Natural killer cell (primary cell): ENCODE measurements at regions not wholly inside any gene's neighbourhood (a gene's known extent, or its start where the extent isn't known, plus 50 kb on each side); places are given as distances from the start of the nearest gene placed in this dataset.
"Not testable (repeated sequence)": the region's sequence is repeated elsewhere in the genome, so short reads cannot be mapped to it uniquely, and the experiment has no call there.

Experiments
- ATAC-seq, 3 donors: fragments of 150-1000 bp in 2 of 3; fragments of 200-7000 bp in 1 of 3; cut with Tn5 transposase; 1 replicate in 1 of 3; 2 replicates in 2 of 3; pipeline ENCODE4 v1.10.0; 2021; ENCODE audit warnings: mild to moderate bottlenecking in 2 of 3, moderate library complexity in 2 of 3
- DNase-seq, 2 donors: peaks; one replicate each; pipeline versions ENCODE4 v3.0.0 to v3.0.0-alpha.2; 2013 to 2021; ENCODE audit warnings: mixed read lengths in 1 of 2
- H3K27ac ChIP-seq: one replicate; pipeline ENCODE4 v1.5.1; 2013; ENCODE audit warnings: mild to moderate bottlenecking, low read length
- H3K27me3 ChIP-seq: one replicate; pipeline ENCODE4 v1.6.1; 2013; ENCODE audit warnings: low read length; ENCODE audit not compliant: control insufficient read depth, insufficient read depth
- H3K36me3 ChIP-seq: one replicate; pipeline ENCODE4 v1.6.1; 2013; ENCODE audit warnings: low read length; ENCODE audit not compliant: control insufficient read depth, insufficient read depth
- H3K4me1 ChIP-seq: one replicate; pipeline ENCODE4 v1.6.1; 2013; ENCODE audit warnings: low read length; ENCODE audit not compliant: control insufficient read depth, insufficient read depth
- H3K4me3 ChIP-seq: one replicate; pipeline ENCODE4 v1.5.1; 2013; ENCODE audit warnings: low read length
- H3K9me3 ChIP-seq: one replicate; pipeline ENCODE4 v1.6.1; 2013; ENCODE audit warnings: low read length; ENCODE audit not compliant: control insufficient read depth, insufficient read depth
- H3K27ac Mint-ChIP-seq, 2 donors: one replicate each; pipeline ENCODE4 v1.8.0; 2022; ENCODE audit warnings: mild to moderate bottlenecking in 2 of 2, mixed read lengths in 2 of 2, moderate library complexity in 1 of 2
- H3K27me3 Mint-ChIP-seq, 2 donors: one replicate each; pipeline ENCODE4 v1.8.0; 2022; ENCODE audit warnings: low read depth in 2 of 2, mixed read lengths in 2 of 2
- H3K36me3 Mint-ChIP-seq: one replicate; pipeline ENCODE4 v1.8.0; 2022; ENCODE audit warnings: mixed read lengths
- H3K4me1 Mint-ChIP-seq, 2 donors: one replicate each; pipeline ENCODE4 v1.8.0; 2022; ENCODE audit warnings: mixed read lengths in 2 of 2
- H3K4me3 Mint-ChIP-seq: one replicate; pipeline ENCODE4 v1.8.0; 2022; ENCODE audit warnings: mild to moderate bottlenecking, moderate library complexity, mixed read lengths
- H3K9me3 Mint-ChIP-seq, 2 donors: one replicate each; pipeline ENCODE4 v1.8.0; 2022; ENCODE audit warnings: mixed read lengths in 2 of 2
- WGBS: methylation state at CpG from one replicate; pipeline ENCODE4 v1.1.7; 2013; ENCODE audit warnings: missing lambda C conversion rate; ENCODE audit not compliant: insufficient coverage; 5-methylcytosine and 5-hydroxymethylcytosine counted together
- intact Hi-C: fragments of 100-400 bp; cut with micrococcal nuclease; formaldehyde crosslinking; loops from one replicate; pipeline ENCODE4 v1.14.2; 2022
- TF ChIP-seq, protein P1 (sequence below): fragments of 200-600 bp; IDR thresholded peaks from one replicate; pipeline ENCODE4 v1.8.0; 2022; ENCODE audit warnings: antibody characterized with exemption

DNA sequence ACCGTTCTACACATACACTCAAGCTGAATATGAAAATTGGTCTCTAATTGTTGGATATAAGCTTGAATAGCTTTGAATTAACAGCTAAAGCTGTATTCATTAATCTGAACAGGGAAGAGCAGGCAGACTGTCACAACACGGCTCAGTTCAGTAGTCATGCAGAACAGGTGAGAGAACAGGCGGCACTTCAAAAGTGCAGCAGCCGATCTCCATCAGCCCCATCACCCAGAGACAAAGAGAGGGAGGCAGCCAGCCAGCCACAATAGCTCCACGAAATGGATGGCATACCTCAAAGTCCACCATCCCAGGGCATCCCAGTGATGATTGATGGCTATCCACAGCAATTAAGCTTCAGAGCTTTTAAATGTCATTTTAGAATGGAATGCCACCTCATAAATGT is 419.2 kb downstream of the OLFM4 start:
- ATAC-seq: no peak
- TF ChIP-seq, protein P1, sequence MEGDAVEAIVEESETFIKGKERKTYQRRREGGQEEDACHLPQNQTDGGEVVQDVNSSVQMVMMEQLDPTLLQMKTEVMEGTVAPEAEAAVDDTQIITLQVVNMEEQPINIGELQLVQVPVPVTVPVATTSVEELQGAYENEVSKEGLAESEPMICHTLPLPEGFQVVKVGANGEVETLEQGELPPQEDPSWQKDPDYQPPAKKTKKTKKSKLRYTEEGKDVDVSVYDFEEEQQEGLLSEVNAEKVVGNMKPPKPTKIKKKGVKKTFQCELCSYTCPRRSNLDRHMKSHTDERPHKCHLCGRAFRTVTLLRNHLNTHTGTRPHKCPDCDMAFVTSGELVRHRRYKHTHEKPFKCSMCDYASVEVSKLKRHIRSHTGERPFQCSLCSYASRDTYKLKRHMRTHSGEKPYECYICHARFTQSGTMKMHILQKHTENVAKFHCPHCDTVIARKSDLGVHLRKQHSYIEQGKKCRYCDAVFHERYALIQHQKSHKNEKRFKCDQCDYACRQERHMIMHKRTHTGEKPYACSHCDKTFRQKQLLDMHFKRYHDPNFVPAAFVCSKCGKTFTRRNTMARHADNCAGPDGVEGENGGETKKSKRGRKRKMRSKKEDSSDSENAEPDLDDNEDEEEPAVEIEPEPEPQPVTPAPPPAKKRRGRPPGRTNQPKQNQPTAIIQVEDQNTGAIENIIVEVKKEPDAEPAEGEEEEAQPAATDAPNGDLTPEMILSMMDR: no peak

DNA sequence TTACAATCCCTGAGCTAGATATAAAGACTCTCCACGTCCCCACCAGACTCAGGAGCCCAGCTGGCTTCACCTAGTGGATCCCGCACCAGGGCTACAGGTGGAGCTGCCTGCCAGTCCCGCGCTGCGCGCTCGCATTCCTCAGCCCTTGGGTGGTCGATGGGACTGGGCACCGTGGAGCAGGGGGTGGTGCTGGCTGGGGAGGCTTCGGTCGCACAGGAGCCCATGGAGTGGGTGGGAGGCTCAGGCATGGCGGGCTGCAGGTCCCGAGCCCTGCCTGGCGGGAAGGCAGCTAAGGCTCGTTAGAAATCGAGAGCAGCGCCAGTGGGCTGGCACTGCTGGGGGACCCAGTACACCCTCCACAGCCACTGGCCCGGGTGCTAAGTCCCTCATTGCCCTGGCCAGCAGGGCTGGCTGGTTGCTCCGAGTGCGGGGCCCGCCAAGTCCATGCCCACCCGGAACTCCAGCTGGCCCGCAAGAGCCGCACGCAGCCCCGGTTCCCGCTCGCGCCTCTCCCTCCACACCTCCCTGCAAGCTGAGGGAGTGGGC is 423.7 kb downstream of the OLFM4 start:
- H3K4me1 ChIP-seq, DNase-seq, intact Hi-C loops, H3K27ac ChIP-seq, H3K4me1 Mint-ChIP-seq, H3K27me3 Mint-ChIP-seq, H3K27me3 ChIP-seq, H3K36me3 Mint-ChIP-seq, H3K4me3 ChIP-seq, H3K36me3 ChIP-seq, H3K27ac Mint-ChIP-seq, H3K4me3 Mint-ChIP-seq, ATAC-seq: not testable (repeated sequence)
- peaks cover 14 to 19% of the 10 kb centered on the region in 2 donors for H3K9me3 Mint-ChIP-seq
- 97% methylated on average over 22 of the region's 29 CpGs for WGBS
- H3K9me3 ChIP-seq: peaks cover 17% of the 10 kb centered on the region

More for the DNA sequence above, 419.2 kb downstream of the OLFM4 start:
- Mint-ChIP-seq H3K27ac (no peak overlapping the region), H3K4me3 (no peak overlapping the region), H3K9me3 (peaks cover 16 to 18% of the 10 kb centered on the region in 2 donors), H3K36me3 (peaks cover 16% of the 10 kb centered on the region), H3K27me3 (no peaks in the 10 kb centered on the region), H3K4me1 (no peaks in the 10 kb centered on the region)
- intact Hi-C loops: no loop called here
- Histone ChIP-seq H3K4me3 (no peak overlapping the region), H3K27ac (no peak overlapping the region), H3K36me3 (no peaks in the 10 kb centered on the region), H3K4me1 (no peaks in the 10 kb centered on the region), H3K27me3 (no peaks in the 10 kb centered on the region), H3K9me3 (peaks cover 19% of the 10 kb centered on the region)
- WGBS: 77% methylated on average over 4 of the region's 5 CpGs
- DNase-seq: no peak

DNA sequence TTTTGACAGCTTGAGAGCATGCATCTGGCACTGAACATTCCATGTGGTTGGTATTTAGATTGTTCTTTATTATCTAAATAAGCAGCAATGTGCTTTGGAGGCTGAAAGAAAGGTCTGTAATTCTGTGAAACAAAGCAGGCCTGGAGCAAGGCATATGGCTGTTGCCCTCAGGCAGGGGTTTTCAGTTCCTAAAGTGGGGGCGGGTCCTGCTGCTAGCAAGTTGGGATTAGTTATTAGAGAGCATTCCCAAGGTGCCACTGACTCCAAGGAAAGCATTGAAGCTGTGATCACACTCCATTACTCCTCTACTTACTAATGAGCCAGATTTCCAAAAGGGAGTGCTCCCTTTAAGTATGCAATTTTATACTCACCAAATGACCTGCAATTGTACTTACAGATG is 432.2 kb downstream of the OLFM4 start:
- H3K4me3 Mint-ChIP-seq: no peak overlapping the region
- peaks cover 21 to 26% of the 10 kb centered on the region in 2 donors for H3K9me3 Mint-ChIP-seq
- no peaks in the 10 kb centered on the region for H3K9me3 ChIP-seq
- no peak overlapping the region for H3K27ac ChIP-seq
- H3K4me1 ChIP-seq: no peaks in the 10 kb centered on the region
- WGBS: 100% methylated on average over 1 of the region's 1 CpG
- H3K36me3 Mint-ChIP-seq: no peaks in the 10 kb centered on the region
- H3K36me3 ChIP-seq: no peaks in the 10 kb centered on the region
- H3K4me1 Mint-ChIP-seq: no peaks in the 10 kb centered on the region
- intact Hi-C loops: no loop called here
- H3K27me3 ChIP-seq: no peaks in the 10 kb centered on the region
- DNase-seq (no peak), ATAC-seq (no peak)
- H3K4me3 ChIP-seq: no peak overlapping the region
- TF ChIP-seq, protein P1: no peak
- no peaks in the 10 kb centered on the region for H3K27me3 Mint-ChIP-seq
- no peak overlapping the region for H3K27ac Mint-ChIP-seq

DNA sequence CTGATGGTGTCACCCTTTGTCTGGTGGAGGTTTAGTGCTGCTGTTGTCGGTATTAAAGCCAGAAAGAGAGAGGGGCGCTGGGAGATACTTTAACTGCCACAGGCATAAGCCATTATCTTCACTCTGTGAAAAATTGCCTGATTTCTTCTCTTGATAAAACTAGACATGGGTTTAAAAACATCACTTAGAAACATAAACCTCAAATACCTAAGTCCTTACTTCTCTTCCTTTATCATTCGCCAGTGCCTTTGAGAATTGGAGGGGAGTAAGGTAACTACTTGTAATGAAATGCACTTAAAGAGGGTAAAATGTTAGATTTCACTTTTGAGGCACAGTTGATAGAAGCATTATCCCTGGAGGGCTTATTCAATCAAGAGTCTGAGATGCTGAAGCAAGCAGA is 434.5 kb downstream of the OLFM4 start:
- no peak for DNase-seq
- Histone ChIP-seq H3K27me3 (no peaks in the 10 kb centered on the region), H3K36me3 (no peaks in the 10 kb centered on the region), H3K27ac (no peak overlapping the region), H3K9me3 (no peaks in the 10 kb centered on the region), H3K4me3 (no peak overlapping the region), H3K4me1 (no peaks in the 10 kb centered on the region)
- H3K36me3 Mint-ChIP-seq: no peaks in the 10 kb centered on the region
- WGBS: no CpG with 5 or more reads among the region's 3 CpGs
- H3K27ac Mint-ChIP-seq: no peak overlapping the region
- no peak overlapping the region for H3K4me3 Mint-ChIP-seq
- H3K27me3 Mint-ChIP-seq: no peaks in the 10 kb centered on the region
- ATAC-seq: no peak
- H3K4me1 Mint-ChIP-seq: no peaks in the 10 kb centered on the region
- intact Hi-C loops: no loop called here
- H3K9me3 Mint-ChIP-seq: peaks cover 15 to 21% of the 10 kb centered on the region in 2 donors
- TF ChIP-seq, protein P1: no peak
